A549 (cell line): ENCODE measurements at regions not wholly inside any gene's neighbourhood (a gene's known extent, or its start where the extent isn't known, plus 50 kb on each side); places are given as distances from the start of the nearest gene placed in this dataset.

Experiments used
- CEBPB ChIP-seq, 2 experiments: fragments of >200 bp in 1 of 2; sonication (Bioruptor Twin) in 1 of 2; formaldehyde crosslinking in 1 of 2; IDR thresholded peaks; 2 replicates each; pipeline ENCODE4 v1.6.1; 2012 to 2016
- CHD4 ChIP-seq: fragments of 200-600 bp; sonication (generic); IDR thresholded peaks from 2 replicates; pipeline ENCODE4 v1.6.1; 2016; ENCODE audit warnings: antibody characterized with exemption, mild to moderate bottlenecking, borderline replicate concordance
- CTCF ChIP-seq: fragments of >200 bp; sonication (Bioruptor Twin); formaldehyde crosslinking; IDR thresholded peaks from 3 replicates; pipeline ENCODE4 v1.5.1; 2016
- EP300 ChIP-seq, 2 experiments: fragments of >200 bp; sonication (Bioruptor Twin); formaldehyde crosslinking; IDR thresholded peaks; 2 replicates in 1 of 2; 3 replicates in 1 of 2; pipeline ENCODE4 v1.6.1; 2016 to 2017
- HMGXB4 ChIP-seq: fragments of 250-450 bp; sonication (Bioruptor Pico); IDR thresholded peaks from 2 replicates; pipeline ENCODE4 v1.5.0; 2021; ENCODE audit warnings: mild to moderate bottlenecking, moderate library complexity, borderline replicate concordance
- MAZ ChIP-seq: fragments of 150-350 bp; IDR thresholded peaks from 2 replicates; pipeline ENCODE4 v1.6.1; 2014; ENCODE audit warnings: antibody characterized with exemption, low read depth, low read length, borderline replicate concordance
- RFX5 ChIP-seq: fragments of 450-650 bp; IDR thresholded peaks from 2 replicates; pipeline ENCODE4 v1.7.1; 2014; ENCODE audit warnings: antibody characterized with exemption, mild to moderate bottlenecking, moderate library complexity
- SREBF2 ChIP-seq: fragments of 450-650 bp; IDR thresholded peaks from 2 replicates; pipeline ENCODE4 v1.6.1; 2014; ENCODE audit warnings: mild to moderate bottlenecking, moderate library complexity
- USF2 ChIP-seq: fragments of 450-650 bp; IDR thresholded peaks from 2 replicates; pipeline ENCODE4 v1.6.1; 2014; ENCODE audit warnings: antibody characterized with exemption
- ZFP36 ChIP-seq: fragments of 450-650 bp; IDR thresholded peaks from 2 replicates; pipeline ENCODE4 v1.6.1; 2014; ENCODE audit warnings: borderline replicate concordance; ENCODE audit not compliant: partially characterized antibody

GRCh38 chr1:5388622-5389021 lies 603.6 kb downstream of the NPHP4 start:
- TF ChIP-seq CTCF = no peak
- TF ChIP-seq MAZ = no peak
- no peak for TF ChIP-seq EP300 (IDR thresholded peaks at IDR 0.05)
- TF ChIP-seq USF2 = no peak
- TF ChIP-seq CHD4 = no peak
- TF ChIP-seq RFX5 = no peak
- no peak for TF ChIP-seq CEBPB (IDR thresholded peaks at IDR 0.05)
- no peak for TF ChIP-seq HMGXB4
- no peak for TF ChIP-seq SREBF2
- no peak for TF ChIP-seq ZFP36
